ENCODE measurements at regions not wholly inside any gene's neighbourhood (a gene's known extent, or its start where the extent isn't known, plus 50 kb on each side); places are given as distances from the start of the nearest gene placed in this dataset.
A peak's percentile ranks its signal among the peaks of the same experiment; 100 is the strongest.

DNA sequence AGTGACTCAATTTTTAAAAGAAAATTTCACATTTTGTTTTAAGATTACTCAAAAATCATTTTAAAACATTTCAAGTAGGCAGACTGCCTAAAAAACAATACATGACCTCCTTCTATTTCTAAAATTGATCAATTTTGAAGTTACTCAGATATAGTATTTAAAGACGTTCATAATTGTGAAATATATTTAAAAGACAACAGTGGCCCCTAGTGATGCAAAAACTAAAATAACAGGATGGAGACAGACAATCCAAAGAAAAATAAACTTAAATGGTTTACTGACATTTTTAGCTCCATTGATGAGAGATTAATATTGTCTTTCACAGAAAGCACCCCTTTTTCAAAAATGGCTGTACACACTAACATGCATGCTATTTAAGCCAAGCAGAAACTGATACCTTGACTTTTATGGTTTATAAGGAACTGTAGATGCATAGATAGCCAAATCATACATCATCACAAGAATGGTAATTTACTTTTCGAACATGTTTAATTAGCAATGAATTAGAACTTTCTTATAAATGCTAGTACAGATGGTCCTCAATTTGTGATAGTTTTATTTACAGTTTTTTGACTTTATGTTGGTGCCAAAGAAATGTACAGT, 69.8 kb upstream of the FAT4 start:
- H3K27ac ChIP-seq (ENCODE audit: insufficient read depth, low read depth, low read length), result no peak overlapping the region

More for the DNA sequence above, 69.8 kb upstream of the FAT4 start:
- Histone ChIP-seq H4K20me1 (replicated peaks; ENCODE audit: control insufficient read depth, extremely low read depth, insufficient read depth, low read length) (no peaks in the 10 kb centered on the region), H2AFZ (ENCODE audit: low read depth, low read length) (no peak overlapping the region), H3K4me3 (replicated peaks in 1 of 3; ENCODE audit: insufficient read depth in 1 of 3, low read depth in 1 of 3, low read length in 3 of 3) (no peak overlapping the region), H3K9me1 (replicated peaks; ENCODE audit: control insufficient read depth, extremely low read depth, insufficient read depth, low read length) (no peaks in the 10 kb centered on the region), H3K4me1 (ENCODE audit: control insufficient read depth, extremely low read depth, insufficient read depth, low read length) (peaks cover 11% of the 10 kb centered on the region), H3K36me3 (ENCODE audit: control insufficient read depth in 2 of 2, extremely low read depth in 1 of 2, insufficient read depth in 2 of 2, low read length in 2 of 2) (no peaks in the 10 kb centered on the region), H3K27me3 (ENCODE audit: control insufficient read depth in 2 of 2, insufficient read depth in 2 of 2, low read length in 2 of 2) (no peaks in the 10 kb centered on the region), H3K9ac (replicated peaks; ENCODE audit: extremely low read depth, insufficient read depth, low read length) (no peak overlapping the region), H3K79me2 (ENCODE audit: control insufficient read depth, insufficient read depth, low read length) (no peaks in the 10 kb centered on the region), H3K9me3 (replicated peaks; ENCODE audit: control insufficient read depth, insufficient read depth, low read length) (no peaks in the 10 kb centered on the region), H3K4me2 (ENCODE audit: insufficient read depth, low read length) (no peak overlapping the region)
- no TSS peak for BruUV-seq (replicated peaks)
- DNase-seq (ENCODE audit: low read depth, low spot score) (peak; percentile 59), FAIRE-seq (no peak)
- ChIA-PET CTCF (interaction anchor here (0.7 to 4.9 kb wide), 26 partner anchors 9 to 980 kb away, joined by 3 to 76 read pairs (median 4); partner anchors contain the start of gene ANKRD50), POLR2A (interaction anchor here (1.0 kb wide), 1 partner anchor 911 kb away, joined by 3 read pairs; no protein-coding TSS in a partner anchor)
- TF ChIP-seq, protein P1, sequence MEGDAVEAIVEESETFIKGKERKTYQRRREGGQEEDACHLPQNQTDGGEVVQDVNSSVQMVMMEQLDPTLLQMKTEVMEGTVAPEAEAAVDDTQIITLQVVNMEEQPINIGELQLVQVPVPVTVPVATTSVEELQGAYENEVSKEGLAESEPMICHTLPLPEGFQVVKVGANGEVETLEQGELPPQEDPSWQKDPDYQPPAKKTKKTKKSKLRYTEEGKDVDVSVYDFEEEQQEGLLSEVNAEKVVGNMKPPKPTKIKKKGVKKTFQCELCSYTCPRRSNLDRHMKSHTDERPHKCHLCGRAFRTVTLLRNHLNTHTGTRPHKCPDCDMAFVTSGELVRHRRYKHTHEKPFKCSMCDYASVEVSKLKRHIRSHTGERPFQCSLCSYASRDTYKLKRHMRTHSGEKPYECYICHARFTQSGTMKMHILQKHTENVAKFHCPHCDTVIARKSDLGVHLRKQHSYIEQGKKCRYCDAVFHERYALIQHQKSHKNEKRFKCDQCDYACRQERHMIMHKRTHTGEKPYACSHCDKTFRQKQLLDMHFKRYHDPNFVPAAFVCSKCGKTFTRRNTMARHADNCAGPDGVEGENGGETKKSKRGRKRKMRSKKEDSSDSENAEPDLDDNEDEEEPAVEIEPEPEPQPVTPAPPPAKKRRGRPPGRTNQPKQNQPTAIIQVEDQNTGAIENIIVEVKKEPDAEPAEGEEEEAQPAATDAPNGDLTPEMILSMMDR (IDR thresholded peaks at IDR 0.05; ENCODE audit: extremely low read depth in 1 of 2, insufficient read depth in 1 of 2, low read depth in 1 of 2, low read length in 2 of 2), result peak in 1 of 2 donors; percentile 20
- TF ChIP-seq, protein P2, sequence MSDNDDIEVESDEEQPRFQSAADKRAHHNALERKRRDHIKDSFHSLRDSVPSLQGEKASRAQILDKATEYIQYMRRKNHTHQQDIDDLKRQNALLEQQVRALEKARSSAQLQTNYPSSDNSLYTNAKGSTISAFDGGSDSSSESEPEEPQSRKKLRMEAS (IDR thresholded peaks at IDR 0.05; ENCODE audit: insufficient read depth, insufficient read length), result no peak
- no peak for TF ChIP-seq MYC (IDR thresholded peaks at IDR 0.05; ENCODE audit: low read depth, low read length)
- dilution Hi-C loops (cut with MboI; ENCODE audit: extremely low pct_ligation_motif_present, low sequenced_read_pairs), result no loop called here
- intact Hi-C loops (cut with micrococcal nuclease), result loop anchor here (1.0 to 10.0 kb wide), 6 partner anchors 304 to 1130 kb away; no protein-coding TSS in a partner anchor
